ENCODE measurements at regions not wholly inside any gene's neighbourhood (a gene's known extent, or its start where the extent isn't known, plus 50 kb on each side); places are given as distances from the start of the nearest gene placed in this dataset.

GRCh38 chr2:2834105-2834504 lies 503.0 kb upstream of the MYT1L start:
- in situ Hi-C loops (cut with HindIII; ENCODE audit: low sequenced_read_pairs): no loop called here
- TF ChIP-seq, protein P1, sequence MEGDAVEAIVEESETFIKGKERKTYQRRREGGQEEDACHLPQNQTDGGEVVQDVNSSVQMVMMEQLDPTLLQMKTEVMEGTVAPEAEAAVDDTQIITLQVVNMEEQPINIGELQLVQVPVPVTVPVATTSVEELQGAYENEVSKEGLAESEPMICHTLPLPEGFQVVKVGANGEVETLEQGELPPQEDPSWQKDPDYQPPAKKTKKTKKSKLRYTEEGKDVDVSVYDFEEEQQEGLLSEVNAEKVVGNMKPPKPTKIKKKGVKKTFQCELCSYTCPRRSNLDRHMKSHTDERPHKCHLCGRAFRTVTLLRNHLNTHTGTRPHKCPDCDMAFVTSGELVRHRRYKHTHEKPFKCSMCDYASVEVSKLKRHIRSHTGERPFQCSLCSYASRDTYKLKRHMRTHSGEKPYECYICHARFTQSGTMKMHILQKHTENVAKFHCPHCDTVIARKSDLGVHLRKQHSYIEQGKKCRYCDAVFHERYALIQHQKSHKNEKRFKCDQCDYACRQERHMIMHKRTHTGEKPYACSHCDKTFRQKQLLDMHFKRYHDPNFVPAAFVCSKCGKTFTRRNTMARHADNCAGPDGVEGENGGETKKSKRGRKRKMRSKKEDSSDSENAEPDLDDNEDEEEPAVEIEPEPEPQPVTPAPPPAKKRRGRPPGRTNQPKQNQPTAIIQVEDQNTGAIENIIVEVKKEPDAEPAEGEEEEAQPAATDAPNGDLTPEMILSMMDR (IDR thresholded peaks at IDR 0.05; ENCODE audit: low read depth, low read length, missing control alignments): no peak
- H3K4me3 ChIP-seq (ENCODE audit: low read depth, low read length): no peak overlapping the region
- DNase-seq (ENCODE audit: low read depth): no peak

GRCh38 chr2:2832657-2833056 lies 501.6 kb upstream of the MYT1L start:
- in situ Hi-C loops (cut with HindIII; ENCODE audit: low sequenced_read_pairs): no loop called here
- TF ChIP-seq, protein P1 (IDR thresholded peaks at IDR 0.05; ENCODE audit: low read depth, low read length, missing control alignments): no peak
- no peak overlapping the region for H3K4me3 ChIP-seq (ENCODE audit: low read depth, low read length)
- DNase-seq (ENCODE audit: low read depth): no peak

DNA sequence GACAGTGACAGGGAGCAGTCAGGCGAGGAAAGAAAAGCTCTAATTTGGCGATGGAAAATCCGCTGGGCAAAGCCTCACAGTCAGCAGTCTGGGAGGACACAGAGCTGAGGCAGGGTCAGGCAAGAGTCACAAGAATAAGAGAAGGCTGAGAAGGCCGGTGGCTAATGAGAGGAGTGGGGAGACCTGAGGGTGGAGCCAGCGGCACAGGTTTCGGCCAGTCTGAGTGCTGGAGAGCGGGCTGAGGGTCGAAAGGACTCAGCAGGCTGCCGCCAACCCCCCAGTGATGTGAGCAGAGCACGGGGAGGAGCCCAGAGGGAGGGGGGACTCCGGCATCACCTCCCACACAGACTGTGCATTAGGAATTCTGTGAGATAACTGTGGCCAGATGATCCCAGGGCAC lies 500.6 kb upstream of the MYT1L start:
- no peak for DNase-seq (ENCODE audit: low read depth)
- TF ChIP-seq, protein P1 (IDR thresholded peaks at IDR 0.05; ENCODE audit: low read depth, low read length, missing control alignments): no peak
- H3K4me3 ChIP-seq (ENCODE audit: low read depth, low read length): no peak overlapping the region
- in situ Hi-C loops (cut with HindIII; ENCODE audit: low sequenced_read_pairs): no loop called here

GRCh38 chr2:2830576-2830975 lies 499.5 kb upstream of the MYT1L start:
- in situ Hi-C loops (cut with HindIII; ENCODE audit: low sequenced_read_pairs): no loop called here
- TF ChIP-seq, protein P1 (IDR thresholded peaks at IDR 0.05; ENCODE audit: low read depth, low read length, missing control alignments): no peak

GRCh38 chr2:2828774-2829368 lies 497.8 kb upstream of the MYT1L start:
- no peak for DNase-seq (ENCODE audit: low read depth)
- TF ChIP-seq, protein P1 (IDR thresholded peaks at IDR 0.05; ENCODE audit: low read depth, low read length, missing control alignments): no peak
- in situ Hi-C loops (cut with HindIII; ENCODE audit: low sequenced_read_pairs): no loop called here
- no peak overlapping the region for H3K4me3 ChIP-seq (ENCODE audit: low read depth, low read length)

More at GRCh38 chr2:2830576-2830975, 499.5 kb upstream of the MYT1L start:
- H3K4me3 ChIP-seq (ENCODE audit: low read depth, low read length): no peak overlapping the region
- DNase-seq (ENCODE audit: low read depth): no peak

GRCh38 chr2:2827761-2828221 lies 496.7 kb upstream of the MYT1L start:
- in situ Hi-C loops (cut with HindIII; ENCODE audit: low sequenced_read_pairs): no loop called here
- no peak overlapping the region for H3K4me3 ChIP-seq (ENCODE audit: low read depth, low read length)
- TF ChIP-seq, protein P1 (IDR thresholded peaks at IDR 0.05; ENCODE audit: low read depth, low read length, missing control alignments): no peak
- no peak for DNase-seq (ENCODE audit: low read depth)

All from astrocyte of the cerebellum (primary cell).